NB4 (cell line): ENCODE measurements at regions not wholly inside any gene's neighbourhood (a gene's known extent, or its start where the extent isn't known, plus 50 kb on each side); places are given as distances from the start of the nearest gene placed in this dataset.

Source experiments
- MYC ChIP-seq: IDR thresholded peaks from 2 replicates; pipeline ENCODE4 v1.6.1; 2011; ENCODE audit warnings: low read depth, low read length
- POLR2A ChIP-seq: IDR thresholded peaks from 2 replicates; pipeline ENCODE4 v1.6.1; 2011; ENCODE audit warnings: mild to moderate bottlenecking; ENCODE audit not compliant: insufficient read length; ENCODE audit errors: extremely low read depth
- TF ChIP-seq, protein P1 (sequence below): IDR thresholded peaks from one replicate; pipeline ENCODE4 v1.5.1; 2012; ENCODE audit warnings: low read depth, low read length
- TF ChIP-seq, protein P2 (sequence below): IDR thresholded peaks from 2 replicates; pipeline ENCODE4 v1.6.1; 2011; ENCODE audit warnings: low read depth, low read length

DNA sequence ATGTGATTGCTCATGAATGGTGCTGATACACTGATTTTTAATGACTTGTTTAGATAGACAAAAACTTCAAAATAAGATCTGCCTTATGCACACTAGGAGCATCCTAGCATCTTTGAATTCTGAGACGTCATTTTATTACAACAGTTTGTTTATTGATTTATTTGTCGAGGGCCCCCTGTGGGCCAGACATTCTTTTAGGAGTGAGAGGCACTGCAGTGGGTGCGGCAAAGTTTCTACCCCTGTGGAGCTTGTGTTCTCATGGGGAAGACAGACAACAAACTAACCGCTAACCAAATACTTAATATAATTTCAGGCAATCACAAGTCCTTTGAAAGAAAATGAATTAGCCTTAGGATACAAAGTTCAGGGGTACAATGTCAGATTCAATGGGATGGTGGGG lies 363.1 kb downstream of the RPS24 start:
- TF ChIP-seq POLR2A = no peak
- TF ChIP-seq, protein P1, sequence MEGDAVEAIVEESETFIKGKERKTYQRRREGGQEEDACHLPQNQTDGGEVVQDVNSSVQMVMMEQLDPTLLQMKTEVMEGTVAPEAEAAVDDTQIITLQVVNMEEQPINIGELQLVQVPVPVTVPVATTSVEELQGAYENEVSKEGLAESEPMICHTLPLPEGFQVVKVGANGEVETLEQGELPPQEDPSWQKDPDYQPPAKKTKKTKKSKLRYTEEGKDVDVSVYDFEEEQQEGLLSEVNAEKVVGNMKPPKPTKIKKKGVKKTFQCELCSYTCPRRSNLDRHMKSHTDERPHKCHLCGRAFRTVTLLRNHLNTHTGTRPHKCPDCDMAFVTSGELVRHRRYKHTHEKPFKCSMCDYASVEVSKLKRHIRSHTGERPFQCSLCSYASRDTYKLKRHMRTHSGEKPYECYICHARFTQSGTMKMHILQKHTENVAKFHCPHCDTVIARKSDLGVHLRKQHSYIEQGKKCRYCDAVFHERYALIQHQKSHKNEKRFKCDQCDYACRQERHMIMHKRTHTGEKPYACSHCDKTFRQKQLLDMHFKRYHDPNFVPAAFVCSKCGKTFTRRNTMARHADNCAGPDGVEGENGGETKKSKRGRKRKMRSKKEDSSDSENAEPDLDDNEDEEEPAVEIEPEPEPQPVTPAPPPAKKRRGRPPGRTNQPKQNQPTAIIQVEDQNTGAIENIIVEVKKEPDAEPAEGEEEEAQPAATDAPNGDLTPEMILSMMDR = no peak
- TF ChIP-seq, protein P2, sequence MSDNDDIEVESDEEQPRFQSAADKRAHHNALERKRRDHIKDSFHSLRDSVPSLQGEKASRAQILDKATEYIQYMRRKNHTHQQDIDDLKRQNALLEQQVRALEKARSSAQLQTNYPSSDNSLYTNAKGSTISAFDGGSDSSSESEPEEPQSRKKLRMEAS = no peak
- TF ChIP-seq MYC = no peak
